ENCODE measurements at regions not wholly inside any gene's neighbourhood (a gene's known extent, or its start where the extent isn't known, plus 50 kb on each side); places are given as distances from the start of the nearest gene placed in this dataset.

- Histone ChIP-seq H3K4me2 (ENCODE audit: low read depth, low read length) (peak overlapping the region; percentile 16), H4K20me1 (ENCODE audit: insufficient read depth, low read length) (no peaks in the 10 kb centered on the region), H3K9ac (ENCODE audit: insufficient read depth, low read depth, low read length) (no peak overlapping the region), H3K27ac (ENCODE audit: extremely low read length, insufficient read depth, low read length) (no peak overlapping the region), H3K4me1 (ENCODE audit: insufficient read depth, low read length) (peaks cover 13% of the 10 kb centered on the region), H2AFZ (ENCODE audit: low read length) (no peak overlapping the region), H3K79me2 (ENCODE audit: insufficient read depth, low read length) (no peaks in the 10 kb centered on the region), H3K27me3 (ENCODE audit: control insufficient read depth in 1 of 2, insufficient read depth in 2 of 2, low read length in 2 of 2) (0 out of 5 replicates have a peak, but pooled peaks cover 0 to 4% of the 10 kb centered on the region in 2 experiments), H3K9me3 (ENCODE audit: low read length) (no peaks in the 10 kb centered on the region), H3K4me3 (replicated peaks in 1 of 3; ENCODE audit: insufficient read depth in 1 of 3, low read depth in 2 of 3, low read length in 3 of 3) (no peak overlapping the region), H3K36me3 (replicated peaks in 1 of 2; ENCODE audit: control insufficient read depth in 1 of 2, insufficient read depth in 2 of 2, low read length in 2 of 2) (no peaks in the 10 kb centered on the region)
- DNase-seq (ENCODE audit: low spot score) (no peak), ATAC-seq (peak; percentile 71), FAIRE-seq (no peak)
- BruUV-seq (replicated peaks): no TSS peak
- POLR2A ChIA-PET: no interaction called here
- in situ Hi-C loops (cut with HindIII; ENCODE audit: extremely low pct_ligation_motif_present, low pct_unique_long_range_greater_than_20kb): no loop called here
- WGBS (ENCODE audit: low lambda C conversion rate): 43% methylated on average over 2 of the region's 2 CpGs
- CTCF ChIA-PET (ENCODE audit: low intra/inter-chr PET ratio, low total read pairs): no interaction called here
- intact Hi-C loops (cut with micrococcal nuclease; ENCODE audit: unreplicated experiment): no loop called here
- TF ChIP-seq RARA (CRISPR knock-in tag; IDR thresholded peaks at IDR 0.05) (0 out of 2 replicates have a peak, but pooled peaks have one; percentile 9), AHDC1 (CRISPR knock-in tag; IDR thresholded peaks at IDR 0.05; ENCODE audit: borderline replicate concordance) (0 out of 2 replicates have a peak, but pooled peaks have one; percentile 33), UBTF (CRISPR knock-in tag; IDR thresholded peaks at IDR 0.05) (no peak), GABPA (IDR thresholded peaks at IDR 0.05; ENCODE audit: low read depth, low read length) (no peak), GABPA (CRISPR knock-in tag; IDR thresholded peaks at IDR 0.05; ENCODE audit: low read depth) (0 out of 2 replicates have a peak, but pooled peaks have one; percentile 43), TARDBP (CRISPR knock-in tag; IDR thresholded peaks at IDR 0.05) (0 out of 2 replicates have a peak, but pooled peaks have one; percentile 19), AGO1 (IDR thresholded peaks at IDR 0.05; ENCODE audit: low read depth, low read length, poor library complexity, severe bottlenecking) (no peak), ZMYM3 (CRISPR knock-in tag; IDR thresholded peaks at IDR 0.05) (peak; percentile 58), SPEN (CRISPR knock-in tag; IDR thresholded peaks at IDR 0.05; ENCODE audit: low read depth) (peak; percentile 48; the same call in 1 of the 2 replicates), GABPB1 (CRISPR knock-in tag; IDR thresholded peaks at IDR 0.05) (peak; percentile 29; the same call in 1 of the 2 replicates), NR2F6 (IDR thresholded peaks at IDR 0.05) (no peak), NR2F6 (CRISPR knock-in tag; IDR thresholded peaks at IDR 0.05) (peak; percentile 35; the same call in 1 of the 2 replicates), PRMT3 (CRISPR knock-in tag; IDR thresholded peaks at IDR 0.05; ENCODE audit: borderline replicate concordance, low read depth) (no peak), ZNF280D (CRISPR knock-in tag; IDR thresholded peaks at IDR 0.05) (0 out of 2 replicates have a peak, but pooled peaks have one; percentile 38)
Observed at GRCh38 chr20:52251136-52251700, 59.6 kb upstream of the ZFP64 start.
